Right atrium auricular region (tissue), 2 donors: ENCODE measurements at regions not wholly inside any gene's neighbourhood (a gene's known extent, or its start where the extent isn't known, plus 50 kb on each side); places are given as distances from the start of the nearest gene placed in this dataset.
A peak's percentile ranks its signal among the peaks of the same experiment; 100 is the strongest.

ENCODE experiments used
- DNase-seq: peaks from one replicate; pipeline ENCODE4 v3.0.0-alpha.2; 2019; ENCODE audit warnings: low spot score
- H3K27ac ChIP-seq, 2 donors: fragments of 200-600 bp; sonication (generic); 1 replicate in 1 of 2; 2 replicates in 1 of 2; pipeline ENCODE4 v1.5.1; 2016 to 2019
- H3K27me3 ChIP-seq, 2 donors: fragments of 200-600 bp; sonication (generic); one replicate each; pipeline versions ENCODE4 v1.5.1 to v1.6.0; 2017 to 2019
- H3K36me3 ChIP-seq: fragments of 200-600 bp; sonication (generic); one replicate; pipeline ENCODE4 v1.5.1; 2016
- H3K4me1 ChIP-seq, 2 donors: fragments of 200-600 bp; sonication (generic); one replicate each; pipeline versions ENCODE4 v1.5.1 to v1.6.0; 2017 to 2019
- H3K4me3 ChIP-seq, 2 donors: fragments of 200-600 bp; sonication (generic); 1 replicate in 1 of 2; 2 replicates in 1 of 2; pipeline ENCODE4 v1.5.1; 2017 to 2019; ENCODE audit warnings: mild to moderate bottlenecking in 1 of 2, moderate library complexity in 1 of 2
- H3K9me3 ChIP-seq, 2 donors: fragments of 200-600 bp; sonication (generic); one replicate each; pipeline ENCODE4 v1.5.1; 2019
- CTCF ChIP-seq, 2 donors: fragments of 200-600 bp; sonication (generic); IDR thresholded peaks; one replicate each; pipeline ENCODE4 v1.5.1; 2019; ENCODE audit warnings: antibody characterized with exemption in 2 of 2

GRCh38 chr5:171589461-171589860 is 170.0 kb downstream of the FGF18 start:
- Histone ChIP-seq H3K9me3 (no peaks in the 10 kb centered on the region), H3K27ac (no peak overlapping the region), H3K36me3 (no peaks in the 10 kb centered on the region), H3K27me3 (no peaks in the 10 kb centered on the region), H3K4me1 (no peaks in the 10 kb centered on the region), H3K4me3 (no peak overlapping the region)
- peak; percentile 2 for DNase-seq
- no peak for TF ChIP-seq CTCF (IDR thresholded peaks at IDR 0.05)

DNA sequence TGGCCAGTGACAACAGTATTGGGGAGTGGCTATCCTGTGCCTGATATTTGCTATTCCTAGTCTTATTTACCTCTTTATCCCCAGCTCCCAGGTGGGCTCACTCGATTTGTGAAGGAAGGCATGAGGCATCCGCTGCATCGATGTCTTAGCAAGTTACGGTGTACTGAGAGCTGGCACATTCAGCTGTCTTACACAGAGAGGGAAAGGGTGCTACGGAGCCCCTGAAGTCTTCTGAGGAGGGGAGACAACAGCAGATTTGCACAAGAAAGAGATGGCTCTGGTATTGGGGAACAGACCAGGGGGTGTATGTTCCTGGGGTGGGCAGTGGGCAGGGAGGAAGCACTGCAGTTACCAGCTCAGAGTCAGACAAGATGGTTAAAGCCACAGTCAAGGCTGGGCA is 172.6 kb downstream of the FGF18 start:
- Histone ChIP-seq H3K36me3 (no peaks in the 10 kb centered on the region), H3K27ac (no peak overlapping the region), H3K4me1 (peaks cover 0 to 11% of the 10 kb centered on the region in 2 donors), H3K4me3 (no peak overlapping the region), H3K9me3 (no peaks in the 10 kb centered on the region), H3K27me3 (no peaks in the 10 kb centered on the region)
- no peak for TF ChIP-seq CTCF (IDR thresholded peaks at IDR 0.05)
- peak; percentile 47 for DNase-seq

- H3K27me3 ChIP-seq: no peaks in the 10 kb centered on the region
- no peak overlapping the region for H3K4me3 ChIP-seq
- H3K9me3 ChIP-seq: no peaks in the 10 kb centered on the region
- TF ChIP-seq CTCF (IDR thresholded peaks at IDR 0.05): no peak
- H3K27ac ChIP-seq: no peak overlapping the region
- DNase-seq: peak; percentile 42
- H3K4me1 ChIP-seq: peaks cover 0 to 11% of the 10 kb centered on the region in 2 donors
- no peaks in the 10 kb centered on the region for H3K36me3 ChIP-seq
Observed at GRCh38 chr5:171592736-171593135, 173.3 kb downstream of the FGF18 start.

GRCh38 chr5:171593401-171593800 is 174.0 kb downstream of the FGF18 start:
- Histone ChIP-seq H3K4me3 (no peak overlapping the region), H3K36me3 (no peaks in the 10 kb centered on the region), H3K27me3 (no peaks in the 10 kb centered on the region), H3K4me1 (peaks cover 0 to 11% of the 10 kb centered on the region in 2 donors), H3K27ac (no peak overlapping the region), H3K9me3 (no peaks in the 10 kb centered on the region)
- peak; percentile 21 for DNase-seq
- TF ChIP-seq CTCF (IDR thresholded peaks at IDR 0.05): no peak

DNA sequence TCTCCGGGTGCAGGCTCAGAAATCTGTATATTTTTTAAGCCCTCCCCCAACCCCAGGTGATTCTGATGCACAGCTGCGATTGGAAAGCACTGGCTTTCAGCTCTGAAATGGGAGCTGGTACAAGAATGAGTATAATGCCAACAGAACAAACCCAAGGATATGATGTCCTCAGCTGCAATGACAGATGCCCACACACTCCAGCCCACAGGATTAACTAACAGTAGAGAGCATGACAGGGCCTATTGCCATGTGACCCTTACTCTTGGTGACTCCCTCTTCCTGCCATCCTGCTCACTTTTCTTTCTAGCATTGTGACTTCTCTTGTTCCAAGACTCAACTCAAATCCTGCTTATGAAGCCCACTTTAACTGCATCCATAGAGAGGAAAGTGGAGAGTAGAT is 174.5 kb downstream of the FGF18 start:
- Histone ChIP-seq H3K27ac (no peak overlapping the region), H3K36me3 (no peaks in the 10 kb centered on the region), H3K9me3 (no peaks in the 10 kb centered on the region), H3K4me1 (peaks cover 0 to 11% of the 10 kb centered on the region in 2 donors), H3K4me3 (no peak overlapping the region), H3K27me3 (no peaks in the 10 kb centered on the region)
- no peak for TF ChIP-seq CTCF (IDR thresholded peaks at IDR 0.05)
- DNase-seq: peak; percentile 21

- Histone ChIP-seq H3K36me3 (no peaks in the 10 kb centered on the region), H3K27me3 (no peaks in the 10 kb centered on the region), H3K4me3 (no peak overlapping the region), H3K4me1 (peaks cover 0 to 11% of the 10 kb centered on the region in 2 donors), H3K27ac (no peak overlapping the region), H3K9me3 (no peaks in the 10 kb centered on the region)
- DNase-seq: peak; percentile 18
- no peak for TF ChIP-seq CTCF (IDR thresholded peaks at IDR 0.05)
Observed at GRCh38 chr5:171595401-171595800, 176.0 kb downstream of the FGF18 start.
